K562 (cell line): ENCODE measurements at regions not wholly inside any gene's neighbourhood (a gene's known extent, or its start where the extent isn't known, plus 50 kb on each side); places are given as distances from the start of the nearest gene placed in this dataset.

ENCODE experiments used
- ATAC-seq: fragments of 200-7000 bp; cut with Tn5 transposase; 3 replicates; pipeline ENCODE4 v1.9.1; 2020; ENCODE audit warnings: moderate library complexity
- BruUV-seq: library from RNA; stranded (reverse); fragments of 400-500 nt; replicated peaks from 2 replicates; lab custom pipeline; 2021; lab: Mats Ljungman, UMichigan
- CTCF ChIA-PET: fragments of 300-600 bp; formaldehyde crosslinking; extraction: SDS; loops from one replicate; lab custom pipeline; 2021; ENCODE audit warnings: low intra/inter-chr PET ratio; lab: Yijun Ruan, JAX
- POLR2A ChIA-PET: fragments of 300-600, 350-650 bp; sonication (Branson Sonifier 250); formaldehyde crosslinking; extraction: SDS; loops from one replicate; lab custom pipeline; 2021; ENCODE audit warnings: antibody characterized with exemption, inconsistent platforms; lab: Yijun Ruan, JAX
- DNase-seq, 4 experiments: peaks; one replicate each; pipeline versions ENCODE4 v3.0.0 to v3.0.0-alpha.2; 2011 to 2018; ENCODE audit warnings: low spot score in 3 of 4, mixed read lengths in 3 of 4; ENCODE audit errors: extremely low read depth in 1 of 4
- FAIRE-seq: peaks from 2 replicates; lab custom pipeline; 2011; peaks lifted over from hg19 to GRCh38; lab: Jason Lieb, UNC
- H2AFZ ChIP-seq: 2 replicates; pipeline ENCODE4 v1.6.0; 2011; ENCODE audit warnings: low read depth, low read length, control low read depth, inconsistent platforms
- H3K27ac ChIP-seq: fragments of 200-600 bp; 3 replicates; pipeline ENCODE4 v1.8.0; 2011; ENCODE audit warnings: low read depth, mild to moderate bottlenecking, control low read depth, inconsistent platforms, low read length, moderate library complexity, mixed read lengths; ENCODE audit errors: extremely low read depth
- H3K27me3 ChIP-seq, 2 experiments: fragments of 300-600 bp in 1 of 2; 2 replicates in 1 of 2; 3 replicates in 1 of 2; pipeline versions ENCODE4 v1.6.0 to v1.8.0; 2011; ENCODE audit warnings: inconsistent platforms in 2 of 2, low read length in 2 of 2, mild to moderate bottlenecking in 1 of 2, mixed read lengths in 1 of 2, moderate library complexity in 1 of 2; ENCODE audit not compliant: control insufficient read depth in 2 of 2, insufficient read depth in 2 of 2
- H3K36me3 ChIP-seq: fragments of 300-600 bp; 3 replicates; pipeline ENCODE4 v1.8.0; 2011; ENCODE audit warnings: mild to moderate bottlenecking, low read length, inconsistent platforms; ENCODE audit not compliant: control insufficient read depth, insufficient read depth
- H3K4me1 ChIP-seq, 2 experiments: fragments of 200-600 bp in 1 of 2; replicated peaks in 1 of 2; 2 replicates in 1 of 2; 3 replicates in 1 of 2; pipeline versions ENCODE4 v1.5.1 to v1.8.0; 2011; ENCODE audit warnings: inconsistent platforms in 2 of 2, low read length in 2 of 2, mild to moderate bottlenecking in 1 of 2, mixed read lengths in 1 of 2, moderate library complexity in 1 of 2; ENCODE audit not compliant: control insufficient read depth in 2 of 2, insufficient read depth in 2 of 2
- H3K4me2 ChIP-seq: 2 replicates; pipeline ENCODE4 v1.6.1; 2011; ENCODE audit warnings: low read length, control low read depth, inconsistent platforms, mixed read lengths; ENCODE audit not compliant: insufficient read depth
- H3K4me3 ChIP-seq: fragments of 200-600 bp; sonication (generic), shearing (Covaris generic); 2 replicates; pipeline ENCODE4 v1.5.1; 2016; ENCODE audit warnings: control low read depth, inconsistent platforms
- H3K79me2 ChIP-seq: fragments of 200-600 bp; 3 replicates; pipeline ENCODE4 v1.8.0; 2011; ENCODE audit warnings: low read length, inconsistent platforms; ENCODE audit not compliant: control insufficient read depth, insufficient read depth
- H3K9ac ChIP-seq, 2 experiments: 2 replicates each; pipeline versions ENCODE4 v1.6.0 to v1.6.1; 2011; ENCODE audit warnings: low read depth in 2 of 2, low read length in 2 of 2, control low read depth in 1 of 2, inconsistent platforms in 1 of 2, mild to moderate bottlenecking in 1 of 2, mixed read lengths in 1 of 2; ENCODE audit not compliant: insufficient read depth in 1 of 2
- H3K9me1 ChIP-seq: one replicate; pipeline ENCODE4 v1.6.0; 2011; ENCODE audit warnings: inconsistent platforms, mild to moderate bottlenecking, low read length, moderate library complexity; ENCODE audit not compliant: control insufficient read depth, insufficient read depth
- H3K9me3 ChIP-seq: replicated peaks from 2 replicates; pipeline ENCODE4 v1.5.1; 2011; ENCODE audit warnings: low read depth, low read length, inconsistent platforms; ENCODE audit not compliant: control insufficient read depth, insufficient read depth
- H4K20me1 ChIP-seq: replicated peaks from 2 replicates; pipeline ENCODE4 v1.6.1; 2011; ENCODE audit warnings: low read length, inconsistent platforms, mixed read lengths; ENCODE audit not compliant: control insufficient read depth, insufficient read depth
- BRD4 ChIP-seq: fragments of 200-600 bp; sonication (generic); IDR thresholded peaks from 2 replicates; pipeline ENCODE4 v1.6.1; 2017; ENCODE audit warnings: inconsistent platforms
- BRD9 ChIP-seq: fragments of 450-650 bp; IDR thresholded peaks from 2 replicates; pipeline ENCODE4 v1.6.1; 2018; ENCODE audit warnings: low read depth; ENCODE audit not compliant: partially characterized antibody
- CXXC5 ChIP-seq: fragments of 250-450 bp; sonication (Bioruptor Pico); IDR thresholded peaks from 2 replicates; pipeline ENCODE4 v1.8.0; 2022; ENCODE audit warnings: inconsistent platforms, mild to moderate bottlenecking, moderate library complexity
- MYC ChIP-seq, 2 experiments: fragments of 250-450 bp in 1 of 2; sonication (Bioruptor Pico) in 1 of 2; IDR thresholded peaks; 2 replicates each; pipeline versions ENCODE4 v1.5.1 to v1.6.1; 2012 to 2021; ENCODE audit warnings: low read depth in 2 of 2, borderline replicate concordance in 1 of 2, improper control_type of control experiment in 1 of 2, low read length in 1 of 2, mild to moderate bottlenecking in 1 of 2, moderate library complexity in 1 of 2
- SIRT6 ChIP-seq: IDR thresholded peaks from one replicate; pipeline ENCODE4 v1.6.1; 2012; ENCODE audit warnings: low read depth, mild to moderate bottlenecking, control low read depth, inconsistent platforms, low read length, moderate library complexity
- TGIF2 ChIP-seq: sonication (generic); formaldehyde crosslinking; IDR thresholded peaks from 2 replicates; pipeline ENCODE4 v1.8.1; 2022; ENCODE audit warnings: mild to moderate bottlenecking, missing genetic modification reagents, moderate library complexity
- ZNF133 ChIP-seq: fragments of 250-450 bp; sonication (Bioruptor Pico); IDR thresholded peaks from 2 replicates; pipeline ENCODE4 v1.4.0; 2020; ENCODE audit warnings: mild to moderate bottlenecking
- WGBS: fragments of 100-300 bp; shearing (Covaris generic); methylation state at CpG from one replicate; pipeline ENCODE4 v1.1.6; 2016; ENCODE audit warnings: low coverage, mixed read lengths; ENCODE audit not compliant: insufficient coverage; ENCODE audit errors: missing lambda C conversion rate; 5-methylcytosine and 5-hydroxymethylcytosine counted together
- in situ Hi-C: fragments of 300-500 bp; cut with MboI; formaldehyde crosslinking; loops from 4 replicates; pipeline ENCODE4 v1.15.0; 2018; ENCODE audit warnings: inconsistent platforms, mixed read lengths
- intact Hi-C: fragments of 100-400 bp; cut with micrococcal nuclease; formaldehyde crosslinking; loops from 2 replicates; pipeline ENCODE4 v1.14.2; 2022
- TF ChIP-seq, protein P1 (sequence below): fragments of 250-450 bp; sonication (Bioruptor Pico); IDR thresholded peaks from 2 replicates; pipeline ENCODE4 v1.5.0; 2021; ENCODE audit warnings: mild to moderate bottlenecking, moderate library complexity

DNA sequence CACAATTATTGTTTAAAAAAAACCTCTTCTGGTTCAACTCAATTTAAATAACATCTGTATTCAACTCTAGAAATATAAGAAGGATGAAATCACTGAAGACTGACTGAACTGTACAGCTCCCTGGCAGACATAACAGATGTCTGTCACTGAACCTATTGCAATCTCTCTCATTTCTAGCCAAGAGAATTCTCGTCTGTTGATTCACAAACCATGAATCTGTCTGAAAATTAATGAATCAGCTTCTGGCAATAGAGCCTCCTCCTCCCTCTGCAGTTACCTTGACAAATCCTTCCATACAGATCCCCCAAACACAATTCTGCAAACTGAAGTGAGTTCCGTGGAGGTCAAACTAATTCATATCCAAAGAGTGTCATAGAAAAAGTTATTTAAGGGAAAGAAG, 561.4 kb downstream of the PYDC2 start (continued):
- TF ChIP-seq ZNF133: no peak
- TF ChIP-seq, protein P1, sequence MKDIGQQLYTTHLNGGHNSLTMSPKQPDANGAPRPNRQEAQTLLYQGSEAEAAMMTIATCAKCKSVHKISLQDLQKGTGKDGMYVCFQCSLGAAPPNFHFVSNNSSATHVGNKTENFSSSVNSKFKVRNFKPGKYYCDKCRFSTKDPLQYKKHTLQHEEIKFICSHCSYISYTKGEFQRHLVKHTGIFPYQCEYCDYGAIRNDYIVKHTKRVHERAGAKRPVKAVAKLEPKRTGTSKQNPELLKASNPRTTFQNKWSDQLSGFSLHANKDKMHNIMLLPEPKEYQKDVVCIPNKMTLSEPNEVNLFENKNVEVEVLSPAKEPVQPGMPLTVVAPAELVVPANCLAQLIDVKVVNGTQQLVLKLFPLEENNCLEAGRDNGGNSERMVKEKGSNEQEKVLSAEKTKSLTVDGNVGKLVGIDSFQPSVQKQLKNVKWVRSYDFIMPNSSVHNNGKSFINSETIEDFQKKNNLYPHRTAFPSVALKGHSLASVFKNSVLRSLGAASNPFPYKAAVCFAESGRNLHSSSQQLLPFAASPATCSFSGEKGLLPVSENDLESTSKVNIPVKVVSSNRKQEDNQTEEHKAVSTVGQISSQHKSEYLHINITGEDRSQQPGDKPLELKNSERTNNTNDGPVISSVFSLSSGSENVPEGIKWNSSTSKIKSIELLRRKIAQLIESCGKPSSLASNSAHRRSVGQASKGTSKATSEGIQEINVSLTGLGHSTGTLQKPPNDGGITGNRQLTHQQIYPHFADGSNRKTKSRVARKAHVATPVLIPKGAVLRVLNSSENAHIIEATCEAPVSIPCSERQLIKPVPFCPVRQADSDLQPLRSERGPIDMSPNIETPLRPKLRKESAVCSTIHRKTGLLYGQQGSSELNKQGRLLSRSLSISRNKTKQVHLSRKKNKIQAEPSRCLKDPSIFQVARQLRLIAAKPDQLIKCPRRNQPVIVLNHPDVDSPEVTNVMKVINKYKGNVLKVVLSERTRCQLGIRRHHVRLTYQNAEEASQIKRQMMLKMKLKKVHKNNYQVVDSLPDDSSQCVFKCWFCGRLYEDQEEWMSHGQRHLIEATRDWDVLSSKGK (CRISPR knock-in tag): no peak

DNA sequence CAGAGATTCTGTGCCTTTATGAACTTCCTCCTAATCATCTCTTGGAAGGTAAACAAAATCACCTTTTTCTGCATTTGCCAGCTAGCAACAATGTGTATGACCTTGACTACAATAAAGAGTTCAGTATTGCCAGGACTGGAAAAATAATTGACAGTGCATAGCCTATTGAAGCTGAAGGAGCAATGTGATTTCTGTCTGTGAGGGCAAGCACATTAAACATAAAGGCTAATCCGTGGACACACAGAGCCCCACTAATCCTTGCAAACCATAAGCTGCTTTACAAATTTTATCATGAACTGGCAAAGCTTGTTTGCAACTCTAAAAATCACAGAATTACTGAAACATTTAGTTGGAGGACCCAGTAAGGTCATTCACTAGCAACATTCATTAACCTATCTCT, 563.8 kb downstream of the PYDC2 start:
- no peaks in the 10 kb centered on the region for H3K27me3 ChIP-seq
- intact Hi-C loops (no loop called here), in situ Hi-C loops (no loop called here)
- no peak overlapping the region for H3K27ac ChIP-seq
- no peaks in the 10 kb centered on the region for H3K9me3 ChIP-seq
- ChIA-PET CTCF (no interaction called here), POLR2A (no interaction called here)
- no peak overlapping the region for H3K9ac ChIP-seq
- WGBS: 0% methylated on average over 1 of the region's 1 CpG
- no peak overlapping the region for H2AFZ ChIP-seq
- no peak for ATAC-seq
- FAIRE-seq: no peak
- no peaks in the 10 kb centered on the region for H3K9me1 ChIP-seq
- BruUV-seq: no TSS peak
- H3K36me3 ChIP-seq: no peaks in the 10 kb centered on the region
- no peaks in the 10 kb centered on the region for H3K79me2 ChIP-seq
- no peak for DNase-seq
- H3K4me3 ChIP-seq: no peak overlapping the region
- H3K4me2 ChIP-seq: no peak overlapping the region
- no peak for TF ChIP-seq MYC (IDR thresholded peaks at IDR 0.05; ENCODE audit: low read depth, low read length)
- TF ChIP-seq MYC (CRISPR knock-in tag; IDR thresholded peaks at IDR 0.05; ENCODE audit: borderline replicate concordance, low read depth): no peak
- TF ChIP-seq SIRT6: no peak
- TF ChIP-seq BRD4: no peak
- TF ChIP-seq CXXC5 (CRISPR knock-in tag): no peak
- TF ChIP-seq TGIF2: no peak
- TF ChIP-seq BRD9: no peak
- H4K20me1 ChIP-seq: no peaks in the 10 kb centered on the region
- no peaks in the 10 kb centered on the region for H3K4me1 ChIP-seq
